Thoracic aorta (tissue), 2 donors: ENCODE measurements at regions not wholly inside any gene's neighbourhood (a gene's known extent, or its start where the extent isn't known, plus 50 kb on each side); places are given as distances from the start of the nearest gene placed in this dataset.
"Not testable (repeated sequence)": the region's sequence is repeated elsewhere in the genome, so short reads cannot be mapped to it uniquely, and the experiment has no call there.

Source experiments
- ATAC-seq: fragments of 150-250 bp; one replicate; pipeline ENCODE4 v1.8.0; 2017; ENCODE audit warnings: low read depth; ENCODE audit not compliant: insufficient number of reproducible peaks, low FRiP score
- DNase-seq: peaks from one replicate; pipeline ENCODE4 v3.0.0-alpha.2; 2020; ENCODE audit warnings: low spot score
- H3K27ac ChIP-seq, 2 donors: fragments of 200-600 bp; sonication (generic); 1 replicate in 1 of 2; 2 replicates in 1 of 2; pipeline ENCODE4 v1.5.1; 2016; ENCODE audit warnings: mild to moderate bottlenecking in 2 of 2, moderate library complexity in 2 of 2
- H3K27me3 ChIP-seq: fragments of 200-600 bp; sonication (generic); replicated peaks from 2 replicates; pipeline ENCODE4 v1.6.0; 2016; ENCODE audit warnings: mild to moderate bottlenecking; ENCODE audit not compliant: insufficient read depth
- H3K36me3 ChIP-seq: fragments of 200-600 bp; sonication (generic); one replicate; pipeline ENCODE4 v1.5.1; 2016
- H3K4me1 ChIP-seq, 2 donors: fragments of 200-600 bp; sonication (generic); 1 replicate in 1 of 2; 2 replicates in 1 of 2; pipeline versions ENCODE4 v1.5.1 to v1.6.0; 2016; ENCODE audit warnings: low read depth in 2 of 2, mild to moderate bottlenecking in 1 of 2; ENCODE audit not compliant: control insufficient read depth in 1 of 2
- H3K4me3 ChIP-seq: fragments of 200-600 bp; sonication (generic); 2 replicates; pipeline ENCODE4 v1.5.1; 2016; ENCODE audit warnings: mild to moderate bottlenecking
- H3K9me3 ChIP-seq: fragments of 200-600 bp; sonication (generic); 2 replicates; pipeline ENCODE4 v1.5.1; 2016
- CTCF ChIP-seq: fragments of 200-600 bp; sonication (generic); IDR thresholded peaks from one replicate; pipeline ENCODE4 v1.5.1; 2019; ENCODE audit warnings: antibody characterized with exemption

- Histone ChIP-seq H3K36me3 (no peaks in the 10 kb centered on the region), H3K4me1 (no peaks in the 10 kb centered on the region), H3K27ac (no peak overlapping the region), H3K4me3 (no peak overlapping the region), H3K9me3 (no peaks in the 10 kb centered on the region), H3K27me3 (no peaks in the 10 kb centered on the region)
- ATAC-seq (no peak), DNase-seq (no peak)
- TF ChIP-seq CTCF: no peak
Measured at GRCh38 chr4:171517883-171518282, 295.3 kb upstream of the GALNTL6 start.

- no peak for TF ChIP-seq CTCF
- Histone ChIP-seq H3K4me3 (no peak overlapping the region), H3K36me3 (no peaks in the 10 kb centered on the region), H3K27me3 (no peaks in the 10 kb centered on the region), H3K9me3 (no peaks in the 10 kb centered on the region), H3K4me1 (no peaks in the 10 kb centered on the region), H3K27ac (no peak overlapping the region)
- ATAC-seq (no peak), DNase-seq (no peak)
Measured at GRCh38 chr4:171516694-171517093, 296.5 kb upstream of the GALNTL6 start.

- DNase-seq: no peak
- Histone ChIP-seq H3K4me1 (no peaks in the 10 kb centered on the region), H3K27me3 (no peaks in the 10 kb centered on the region), H3K36me3 (no peaks in the 10 kb centered on the region), H3K27ac (no peak overlapping the region), H3K4me3 (no peak overlapping the region), H3K9me3 (no peaks in the 10 kb centered on the region)
- no peak for TF ChIP-seq CTCF
- ATAC-seq: no peak
Measured at GRCh38 chr4:171484681-171485080, 328.5 kb upstream of the GALNTL6 start.

GRCh38 chr4:171478181-171478580 is 335.0 kb upstream of the GALNTL6 start:
- DNase-seq: no peak
- ATAC-seq: no peak
- Histone ChIP-seq H3K4me3 (no peak overlapping the region), H3K9me3 (no peaks in the 10 kb centered on the region), H3K27ac (no peak overlapping the region), H3K4me1 (no peaks in the 10 kb centered on the region), H3K27me3 (no peaks in the 10 kb centered on the region), H3K36me3 (no peaks in the 10 kb centered on the region)
- no peak for TF ChIP-seq CTCF

- not testable (repeated sequence) for ATAC-seq
Measured at GRCh38 chr4:171475111-171475510, 338.1 kb upstream of the GALNTL6 start.

GRCh38 chr4:171473155-171473554 is 340.0 kb upstream of the GALNTL6 start:
- no peak for ATAC-seq
- Histone ChIP-seq H3K9me3 (no peaks in the 10 kb centered on the region), H3K27ac (no peak overlapping the region), H3K4me1 (no peaks in the 10 kb centered on the region), H3K36me3 (no peaks in the 10 kb centered on the region), H3K4me3 (no peak overlapping the region), H3K27me3 (no peaks in the 10 kb centered on the region)
- no peak for TF ChIP-seq CTCF
- DNase-seq: no peak

More at GRCh38 chr4:171475111-171475510, 338.1 kb upstream of the GALNTL6 start:
- not testable (repeated sequence) for H3K9me3 ChIP-seq, H3K4me1 ChIP-seq, H3K27me3 ChIP-seq, H3K27ac ChIP-seq, H3K4me3 ChIP-seq, DNase-seq, H3K36me3 ChIP-seq
